ENCODE measurements at regions not wholly inside any gene's neighbourhood (a gene's known extent, or its start where the extent isn't known, plus 50 kb on each side); places are given as distances from the start of the nearest gene placed in this dataset.

GRCh38 chr16:85170590-85171003 is 58.3 kb upstream of the CIBAR2 start (continued):
- TF ChIP-seq, protein P1, sequence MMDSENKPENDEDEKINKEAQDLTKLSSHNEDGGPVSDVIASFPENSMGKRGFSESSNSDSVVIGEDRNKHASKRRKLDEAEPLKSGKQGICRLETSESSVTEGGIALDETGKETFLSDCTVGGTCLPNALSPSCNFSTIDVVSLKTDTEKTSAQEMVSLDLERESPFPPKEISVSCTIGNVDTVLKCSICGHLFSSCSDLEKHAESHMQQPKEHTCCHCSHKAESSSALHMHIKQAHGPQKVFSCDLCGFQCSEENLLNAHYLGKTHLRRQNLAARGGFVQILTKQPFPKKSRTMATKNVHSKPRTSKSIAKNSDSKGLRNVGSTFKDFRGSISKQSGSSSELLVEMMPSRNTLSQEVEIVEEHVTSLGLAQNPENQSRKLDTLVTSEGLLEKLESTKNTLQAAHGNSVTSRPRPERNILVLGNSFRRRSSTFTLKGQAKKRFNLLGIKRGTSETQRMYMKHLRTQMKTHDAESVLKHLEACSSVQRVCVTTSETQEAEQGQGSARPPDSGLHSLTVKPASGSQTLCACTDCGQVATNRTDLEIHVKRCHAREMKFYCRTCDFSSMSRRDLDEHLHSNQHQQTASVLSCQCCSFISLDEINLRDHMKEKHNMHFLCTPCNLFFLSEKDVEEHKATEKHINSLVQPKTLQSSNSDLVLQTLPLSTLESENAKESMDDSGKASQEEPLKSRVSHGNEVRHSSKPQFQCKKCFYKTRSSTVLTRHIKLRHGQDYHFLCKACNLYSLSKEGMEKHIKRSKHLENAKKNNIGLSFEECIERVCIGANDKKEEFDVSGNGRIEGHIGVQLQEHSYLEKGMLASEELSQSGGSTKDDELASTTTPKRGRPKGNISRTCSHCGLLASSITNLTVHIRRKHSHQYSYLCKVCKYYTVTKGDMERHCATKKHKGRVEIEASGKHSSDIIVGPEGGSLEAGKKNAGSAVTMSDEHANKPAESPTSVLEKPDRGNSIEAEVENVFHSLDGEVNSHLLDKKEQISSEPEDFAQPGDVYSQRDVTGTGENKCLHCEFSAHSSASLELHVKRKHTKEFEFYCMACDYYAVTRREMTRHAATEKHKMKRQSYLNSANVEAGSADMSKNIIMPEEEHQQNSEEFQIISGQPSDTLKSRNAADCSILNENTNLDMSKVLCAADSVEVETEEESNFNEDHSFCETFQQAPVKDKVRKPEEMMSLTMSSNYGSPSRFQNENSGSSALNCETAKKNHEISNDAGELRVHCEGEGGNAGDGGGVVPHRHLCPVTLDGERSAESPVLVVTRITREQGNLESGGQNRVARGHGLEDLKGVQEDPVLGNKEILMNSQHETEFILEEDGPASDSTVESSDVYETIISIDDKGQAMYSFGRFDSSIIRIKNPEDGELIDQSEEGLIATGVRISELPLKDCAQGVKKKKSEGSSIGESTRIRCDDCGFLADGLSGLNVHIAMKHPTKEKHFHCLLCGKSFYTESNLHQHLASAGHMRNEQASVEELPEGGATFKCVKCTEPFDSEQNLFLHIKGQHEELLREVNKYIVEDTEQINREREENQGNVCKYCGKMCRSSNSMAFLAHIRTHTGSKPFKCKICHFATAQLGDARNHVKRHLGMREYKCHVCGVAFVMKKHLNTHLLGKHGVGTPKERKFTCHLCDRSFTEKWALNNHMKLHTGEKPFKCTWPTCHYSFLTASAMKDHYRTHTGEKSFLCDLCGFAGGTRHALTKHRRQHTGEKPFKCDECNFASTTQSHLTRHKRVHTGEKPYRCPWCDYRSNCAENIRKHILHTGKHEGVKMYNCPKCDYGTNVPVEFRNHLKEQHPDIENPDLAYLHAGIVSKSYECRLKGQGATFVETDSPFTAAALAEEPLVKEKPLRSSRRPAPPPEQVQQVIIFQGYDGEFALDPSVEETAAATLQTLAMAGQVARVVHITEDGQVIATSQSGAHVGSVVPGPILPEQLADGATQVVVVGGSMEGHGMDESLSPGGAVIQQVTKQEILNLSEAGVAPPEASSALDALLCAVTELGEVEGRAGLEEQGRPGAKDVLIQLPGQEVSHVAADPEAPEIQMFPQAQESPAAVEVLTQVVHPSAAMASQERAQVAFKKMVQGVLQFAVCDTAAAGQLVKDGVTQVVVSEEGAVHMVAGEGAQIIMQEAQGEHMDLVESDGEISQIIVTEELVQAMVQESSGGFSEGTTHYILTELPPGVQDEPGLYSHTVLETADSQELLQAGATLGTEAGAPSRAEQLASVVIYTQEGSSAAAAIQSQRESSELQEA (CRISPR knock-in tag; IDR thresholded peaks at IDR 0.05; ENCODE audit: not compliant biosample characterization), result peak; percentile 11
- no peak for TF ChIP-seq HBP1 (CRISPR knock-in tag; IDR thresholded peaks at IDR 0.05; ENCODE audit: low read depth)
- no peak for TF ChIP-seq FOXP1 (IDR thresholded peaks at IDR 0.05)
- TF ChIP-seq FOXP1 (CRISPR knock-in tag; IDR thresholded peaks at IDR 0.05), result no peak
- no peak for TF ChIP-seq ZBTB7B (CRISPR knock-in tag; IDR thresholded peaks at IDR 0.05)
- TF ChIP-seq KDM5B (CRISPR knock-in tag; IDR thresholded peaks at IDR 0.05; ENCODE audit: borderline replicate concordance), result peak; percentile 62; the same call in 1 of the 2 replicates
- no peak for TF ChIP-seq KAT8 (CRISPR knock-in tag; IDR thresholded peaks at IDR 0.05)
- no peak for TF ChIP-seq PLRG1 (conservative IDR thresholded peaks at IDR 0.05)
- no peak for TF ChIP-seq ZNF570 (CRISPR knock-in tag; IDR thresholded peaks at IDR 0.05; ENCODE audit: borderline replicate concordance)
- TF ChIP-seq ZBTB1 (CRISPR knock-in tag; IDR thresholded peaks at IDR 0.05; ENCODE audit: borderline replicate concordance), result no peak
- TF ChIP-seq, protein P2, sequence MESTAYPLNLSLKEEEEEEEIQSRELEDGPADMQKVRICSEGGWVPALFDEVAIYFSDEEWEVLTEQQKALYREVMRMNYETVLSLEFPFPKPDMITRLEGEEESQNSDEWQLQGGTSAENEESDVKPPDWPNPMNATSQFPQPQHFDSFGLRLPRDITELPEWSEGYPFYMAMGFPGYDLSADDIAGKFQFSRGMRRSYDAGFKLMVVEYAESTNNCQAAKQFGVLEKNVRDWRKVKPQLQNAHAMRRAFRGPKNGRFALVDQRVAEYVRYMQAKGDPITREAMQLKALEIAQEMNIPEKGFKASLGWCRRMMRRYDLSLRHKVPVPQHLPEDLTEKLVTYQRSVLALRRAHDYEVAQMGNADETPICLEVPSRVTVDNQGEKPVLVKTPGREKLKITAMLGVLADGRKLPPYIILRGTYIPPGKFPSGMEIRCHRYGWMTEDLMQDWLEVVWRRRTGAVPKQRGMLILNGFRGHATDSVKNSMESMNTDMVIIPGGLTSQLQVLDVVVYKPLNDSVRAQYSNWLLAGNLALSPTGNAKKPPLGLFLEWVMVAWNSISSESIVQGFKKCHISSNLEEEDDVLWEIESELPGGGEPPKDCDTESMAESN (CRISPR knock-in tag; conservative IDR thresholded peaks at IDR 0.05), result no peak
- no peak for TF ChIP-seq NFKBIZ (CRISPR knock-in tag; IDR thresholded peaks at IDR 0.05)
- TF ChIP-seq, protein P3, sequence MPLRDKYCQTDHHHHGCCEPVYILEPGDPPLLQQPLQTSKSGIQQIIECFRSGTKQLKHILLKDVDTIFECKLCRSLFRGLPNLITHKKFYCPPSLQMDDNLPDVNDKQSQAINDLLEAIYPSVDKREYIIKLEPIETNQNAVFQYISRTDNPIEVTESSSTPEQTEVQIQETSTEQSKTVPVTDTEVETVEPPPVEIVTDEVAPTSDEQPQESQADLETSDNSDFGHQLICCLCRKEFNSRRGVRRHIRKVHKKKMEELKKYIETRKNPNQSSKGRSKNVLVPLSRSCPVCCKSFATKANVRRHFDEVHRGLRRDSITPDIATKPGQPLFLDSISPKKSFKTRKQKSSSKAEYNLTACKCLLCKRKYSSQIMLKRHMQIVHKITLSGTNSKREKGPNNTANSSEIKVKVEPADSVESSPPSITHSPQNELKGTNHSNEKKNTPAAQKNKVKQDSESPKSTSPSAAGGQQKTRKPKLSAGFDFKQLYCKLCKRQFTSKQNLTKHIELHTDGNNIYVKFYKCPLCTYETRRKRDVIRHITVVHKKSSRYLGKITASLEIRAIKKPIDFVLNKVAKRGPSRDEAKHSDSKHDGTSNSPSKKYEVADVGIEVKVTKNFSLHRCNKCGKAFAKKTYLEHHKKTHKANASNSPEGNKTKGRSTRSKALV (CRISPR knock-in tag; IDR thresholded peaks at IDR 0.05), result no peak; the same call in 1 of the 2 replicates
- TF ChIP-seq ZNF329 (CRISPR knock-in tag; IDR thresholded peaks at IDR 0.05; ENCODE audit: low read depth), result no peak
- peak; percentile 26; the same call in 1 of the 2 replicates for TF ChIP-seq ZNF33B (CRISPR knock-in tag; IDR thresholded peaks at IDR 0.05)
- peak; percentile 21; the same call in 1 of the 2 replicates for TF ChIP-seq SETDB1 (CRISPR knock-in tag; IDR thresholded peaks at IDR 0.05; ENCODE audit: borderline replicate concordance)
- TF ChIP-seq CCDC6 (CRISPR knock-in tag; IDR thresholded peaks at IDR 0.05), result no peak
- 0 out of 2 replicates have a peak, but pooled peaks have one; percentile 52 for TF ChIP-seq ZNF724P (CRISPR knock-in tag; IDR thresholded peaks at IDR 0.05; ENCODE audit: borderline replicate concordance)
- TF ChIP-seq ZNF441 (CRISPR knock-in tag; IDR thresholded peaks at IDR 0.05; ENCODE audit: borderline replicate concordance), result peak; percentile 52; the same call in 1 of the 2 replicates
